ENCODE measurements at regions not wholly inside any gene's neighbourhood (a gene's known extent, or its start where the extent isn't known, plus 50 kb on each side); places are given as distances from the start of the nearest gene placed in this dataset.

GRCh38 chr7:112987171-112987570 is 99.5 kb downstream of the GPR85 start:
- no peak overlapping the region for H3K14ac ChIP-seq (ENCODE audit: insufficient read length)
- no peak overlapping the region for H2BK5ac ChIP-seq (ENCODE audit: low read depth, low read length)
- H3K18ac ChIP-seq (ENCODE audit: extremely low read depth, low read length) = no peak overlapping the region
- ChIA-PET POLR2A (ENCODE audit: partially characterized antibody) (no interaction called here), CTCF (ENCODE audit: partially characterized antibody) (no interaction called here)
- no peaks in the 10 kb centered on the region for H4K20me1 ChIP-seq (replicated peaks in 1 of 2; ENCODE audit: control insufficient read depth in 1 of 2, insufficient read depth in 2 of 2, low read length in 2 of 2)
- WGBS, 2 experiments (ENCODE audit: extremely low coverage in 1 of 2, insufficient coverage in 1 of 2, insufficient read length in 1 of 2, insufficient replicate concordance in 2 of 2, low coverage in 1 of 2, low lambda C conversion rate in 2 of 2, missing lambda C conversion rate in 1 of 2) = 100% methylated on average over 1 of the region's 1 CpG; no CpG with 5 or more reads in 1 of the 2 experiments
- no peak overlapping the region for H4K91ac ChIP-seq (replicated peaks; ENCODE audit: insufficient read length, low read length)
- H3K4me3 ChIP-seq (ENCODE audit: extremely low read depth in 1 of 4, insufficient read depth in 2 of 4, low read depth in 3 of 4, low read length in 4 of 4) = no peak overlapping the region
- TF ChIP-seq CEBPB (IDR thresholded peaks at IDR 0.05; ENCODE audit: low read depth, low read length) = no peak
- TF ChIP-seq EGR1 (IDR thresholded peaks at IDR 0.05; ENCODE audit: borderline replicate concordance, low read depth, low read length) = no peak
- TF ChIP-seq KDM1A (IDR thresholded peaks at IDR 0.05; ENCODE audit: borderline replicate concordance, low read length) = no peak
- no peak overlapping the region for H3K4ac ChIP-seq (replicated peaks; ENCODE audit: insufficient read length, low read depth, low read length)
- no peaks in the 10 kb centered on the region for H3K79me1 ChIP-seq (ENCODE audit: low read depth, low read length)
- no peaks in the 10 kb centered on the region for H3K27me3 ChIP-seq (replicated peaks in 1 of 4; ENCODE audit: control insufficient read depth in 3 of 4, extremely low read depth in 1 of 4, insufficient read depth in 3 of 4, low read length in 3 of 4)
- H2BK15ac ChIP-seq (ENCODE audit: low read length) = no peak overlapping the region
- H2AK5ac ChIP-seq (ENCODE audit: low read depth, low read length) = no peak overlapping the region
- H2BK20ac ChIP-seq (ENCODE audit: low read length) = no peak overlapping the region
- H2BK12ac ChIP-seq (ENCODE audit: low read depth, low read length) = no peak overlapping the region
- no peak overlapping the region for H2AFZ ChIP-seq (ENCODE audit: low read length)
- no peak overlapping the region for H4K8ac ChIP-seq (ENCODE audit: extremely low read depth, insufficient read depth, low read length)
- FAIRE-seq (no peak), DNase-seq (ENCODE audit: low read depth in 1 of 2, low spot score in 2 of 2) (no peak)
- no peak overlapping the region for H4K5ac ChIP-seq (ENCODE audit: insufficient read length, low read depth, low read length)
- H2BK120ac ChIP-seq (replicated peaks; ENCODE audit: low read depth, low read length) = no peak overlapping the region
- no peak overlapping the region for H3K4me2 ChIP-seq (ENCODE audit: insufficient read depth in 1 of 2, low read depth in 2 of 2, low read length in 2 of 2)
- H3K4me1 ChIP-seq (replicated peaks in 1 of 4; ENCODE audit: control insufficient read depth in 3 of 4, insufficient read depth in 4 of 4, low read length in 3 of 4) = no peaks in the 10 kb centered on the region
- H3K56ac ChIP-seq (replicated peaks; ENCODE audit: insufficient read length, low read depth, low read length) = no peak overlapping the region
- H3K36me3 ChIP-seq (ENCODE audit: control insufficient read depth in 2 of 4, insufficient read depth in 4 of 4, low read length in 3 of 4) = no peaks in the 10 kb centered on the region
- H3K9ac ChIP-seq (replicated peaks in 1 of 4; ENCODE audit: extremely low read depth in 1 of 4, low read depth in 3 of 4, low read length in 3 of 4) = no peak overlapping the region
- no peaks in the 10 kb centered on the region for H3K79me2 ChIP-seq (ENCODE audit: control insufficient read depth in 1 of 2, insufficient read depth in 2 of 2, low read length in 2 of 2)
- H3K9me3 ChIP-seq (ENCODE audit: insufficient read depth in 2 of 2, low read depth in 1 of 2, low read length in 1 of 2) = no peaks in the 10 kb centered on the region
- H3K23ac ChIP-seq (ENCODE audit: insufficient read length) = no peak overlapping the region
- H3K27ac ChIP-seq (ENCODE audit: low read depth, low read length) = no peak overlapping the region
- H3K23me2 ChIP-seq (ENCODE audit: low read depth, low read length) = no peaks in the 10 kb centered on the region
